Pons (tissue), 1 donor: ENCODE measurements at regions not wholly inside any gene's neighbourhood (a gene's known extent, or its start where the extent isn't known, plus 50 kb on each side); places are given as distances from the start of the nearest gene placed in this dataset.
"Not testable (repeated sequence)": the region's sequence is repeated elsewhere in the genome, so short reads cannot be mapped to it uniquely, and the experiment has no call there.

Experiments used
- DNase-seq: peaks from one replicate; pipeline ENCODE4 v3.0.0-alpha.2; 2016; ENCODE audit warnings: low spot score

DNA sequence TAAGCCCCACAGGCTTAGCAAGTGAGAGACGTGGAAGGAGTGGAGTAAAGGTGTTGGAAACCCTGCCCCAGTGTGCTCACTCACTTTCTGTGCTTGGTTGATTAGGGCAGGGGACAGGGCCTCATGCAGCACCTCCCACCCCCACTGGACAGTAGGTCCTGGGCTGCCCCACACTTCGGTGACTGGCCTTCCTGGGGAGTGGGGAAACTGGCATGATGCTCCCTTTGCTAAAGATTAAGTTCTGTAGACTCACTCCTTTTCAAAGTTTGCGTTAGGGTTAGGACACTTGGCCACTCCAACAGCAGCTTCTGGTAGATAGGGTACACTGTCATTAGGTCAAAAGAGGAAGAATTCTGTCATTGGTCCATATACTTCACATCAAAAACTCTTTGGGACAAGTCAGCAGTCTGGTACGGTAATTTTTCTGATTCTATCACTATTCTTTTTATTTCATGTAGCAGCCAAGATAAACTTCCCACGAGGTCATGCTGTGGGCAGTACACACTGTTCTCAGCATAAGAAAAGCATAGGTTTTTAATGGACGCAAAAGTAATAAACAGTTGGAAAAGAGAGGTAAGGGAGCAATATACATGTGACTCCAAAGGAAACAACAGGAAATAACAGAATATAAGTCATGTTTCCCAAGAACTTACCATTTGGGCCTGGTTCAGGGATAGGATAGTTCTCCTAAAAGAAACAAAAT is 106.6 kb upstream of the TERB2 start:
- DNase-seq, result not testable (repeated sequence)

GRCh38 chr15:44853304-44853950 is 103.1 kb upstream of the TERB2 start:
- peak; percentile 32 for DNase-seq

DNA sequence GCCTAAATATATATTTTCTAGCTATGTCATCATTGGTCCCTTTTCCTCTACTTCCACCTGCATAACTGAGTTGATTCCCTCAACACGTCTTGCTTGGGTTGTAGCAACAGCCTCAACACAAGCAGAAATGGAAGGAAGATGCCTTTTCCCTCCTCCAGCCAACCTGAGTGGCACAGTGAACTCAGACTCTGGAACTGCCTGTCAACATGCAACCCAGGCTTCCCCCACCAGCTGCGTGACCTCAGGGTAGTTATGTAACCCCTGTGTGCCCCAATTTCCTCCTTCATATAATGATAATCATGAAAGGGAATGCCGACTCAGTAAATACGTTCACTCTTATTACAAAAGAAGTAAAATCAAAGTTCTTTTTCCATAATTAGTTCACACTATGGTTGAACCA is 101.8 kb upstream of the TERB2 start:
- DNase-seq, result not testable (repeated sequence)

DNA sequence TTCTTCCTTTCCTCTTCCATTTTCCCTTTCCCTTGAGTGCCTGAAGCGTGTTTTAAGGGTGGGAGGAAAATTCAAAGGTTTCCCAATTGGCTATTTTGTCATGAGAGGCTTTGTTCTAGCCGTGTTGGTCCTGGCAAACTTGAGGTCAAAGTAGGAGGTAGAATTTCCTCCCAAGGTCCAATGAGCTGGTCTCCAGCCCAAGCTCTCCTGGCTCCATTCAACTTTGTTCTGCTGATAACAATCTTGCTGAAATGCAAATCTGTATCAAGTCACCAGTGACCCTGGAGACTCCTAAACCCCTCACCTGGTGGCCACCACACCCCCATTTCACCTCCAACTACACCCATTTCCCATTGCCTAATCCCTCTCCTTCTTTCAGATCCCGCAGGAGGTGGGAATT is 100.2 kb upstream of the TERB2 start:
- not testable (repeated sequence) for DNase-seq

DNA sequence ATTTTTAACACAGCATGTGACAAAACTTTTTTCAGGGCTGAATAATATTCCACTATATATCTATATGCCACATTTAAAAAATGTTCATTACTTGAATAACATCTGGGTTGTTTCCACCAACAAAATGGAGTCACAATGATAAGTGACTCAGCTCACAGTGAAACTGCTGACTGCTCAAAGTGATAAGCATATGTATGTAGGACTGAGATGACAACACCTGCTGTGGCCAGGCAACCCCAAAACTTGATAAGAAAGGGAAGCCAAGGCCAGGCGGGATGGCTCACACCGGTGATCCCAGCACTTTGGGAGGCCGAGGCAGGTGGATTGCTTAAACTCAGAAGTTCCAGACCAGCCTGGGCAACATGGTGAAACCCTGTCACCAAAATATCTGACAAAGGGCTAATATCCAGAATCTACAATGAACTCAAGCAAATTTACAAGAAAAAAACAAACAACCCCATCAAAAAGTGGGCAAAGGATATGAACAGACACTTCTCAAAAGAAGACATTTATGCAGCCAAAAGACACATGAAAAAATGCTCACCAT is 99.2 kb upstream of the TERB2 start:
- not testable (repeated sequence) for DNase-seq

GRCh38 chr15:44859088-44859487 is 97.4 kb upstream of the TERB2 start:
- DNase-seq, result not testable (repeated sequence)

DNA sequence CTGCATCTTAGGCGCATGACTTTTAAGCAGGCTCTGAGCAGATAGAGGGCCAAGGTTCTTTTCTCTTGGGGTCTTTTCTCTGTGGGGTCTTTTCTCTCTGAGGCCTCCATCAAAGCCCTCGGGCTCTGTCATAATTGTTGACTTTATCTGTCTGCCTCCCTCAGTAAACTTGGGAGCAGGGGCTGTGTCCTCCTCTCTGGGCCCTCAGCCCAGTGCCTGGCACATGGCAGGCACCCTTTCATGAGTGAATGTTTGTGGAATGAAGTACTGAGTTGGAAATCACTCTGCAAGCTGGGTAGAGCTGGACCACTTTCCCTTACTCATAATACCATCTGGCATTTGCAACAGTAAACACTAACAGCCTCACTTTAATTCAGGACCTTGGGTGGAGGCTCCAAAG is 96.3 kb upstream of the TERB2 start:
- not testable (repeated sequence) for DNase-seq

- no peak for DNase-seq
Measured at GRCh38 chr15:44861439-44861910, 95.0 kb upstream of the TERB2 start.

GRCh38 chr15:44861917-44862316 is 94.6 kb upstream of the TERB2 start:
- DNase-seq, result no peak

- not testable (repeated sequence) for DNase-seq
Measured at GRCh38 chr15:44862866-44863265, 93.6 kb upstream of the TERB2 start.

GRCh38 chr15:44868100-44868499 is 88.4 kb upstream of the TERB2 start:
- not testable (repeated sequence) for DNase-seq

DNA sequence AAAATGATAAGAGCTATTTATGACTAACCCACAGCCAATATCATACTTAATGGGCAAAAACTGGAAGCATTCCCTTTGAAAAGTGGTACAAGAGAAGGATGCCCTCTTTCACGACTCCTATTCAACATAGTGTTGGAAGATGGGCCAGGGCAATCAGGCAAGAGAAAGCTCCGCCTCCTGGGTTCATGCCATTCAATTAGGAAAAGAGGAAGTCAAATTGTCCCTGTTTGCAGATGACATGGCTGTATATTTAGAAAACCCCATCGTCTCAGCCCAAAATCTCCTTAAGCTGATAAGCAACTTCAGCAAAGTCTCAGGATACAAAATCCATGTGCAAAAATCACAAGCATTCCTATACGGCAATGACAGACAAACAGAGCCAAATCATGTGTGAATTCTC is 86.4 kb upstream of the TERB2 start:
- DNase-seq, result not testable (repeated sequence)

- DNase-seq, result no peak
Measured at GRCh38 chr15:44873103-44873502, 83.4 kb upstream of the TERB2 start.

DNA sequence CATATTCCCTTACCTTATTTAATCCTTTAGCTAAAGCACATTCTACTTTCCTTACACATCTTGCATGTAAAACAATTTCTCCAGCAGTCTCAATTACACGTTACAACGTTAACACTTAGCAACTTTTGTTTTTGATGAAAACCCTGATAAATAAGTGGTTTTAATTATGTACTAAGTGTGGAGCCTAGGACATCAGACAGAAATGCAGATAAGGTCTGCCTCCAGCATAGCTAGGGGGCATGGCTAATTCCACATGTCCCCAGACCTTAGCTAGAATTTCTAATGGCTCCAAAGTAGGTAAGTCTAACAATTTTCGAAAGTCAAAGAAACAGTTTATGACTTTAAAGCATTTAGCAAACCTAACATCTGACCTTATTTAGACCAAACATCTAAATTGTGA is 77.4 kb upstream of the TERB2 start:
- DNase-seq, result no peak

GRCh38 chr15:44882499-44882968 is 74.0 kb upstream of the TERB2 start:
- no peak for DNase-seq

DNA sequence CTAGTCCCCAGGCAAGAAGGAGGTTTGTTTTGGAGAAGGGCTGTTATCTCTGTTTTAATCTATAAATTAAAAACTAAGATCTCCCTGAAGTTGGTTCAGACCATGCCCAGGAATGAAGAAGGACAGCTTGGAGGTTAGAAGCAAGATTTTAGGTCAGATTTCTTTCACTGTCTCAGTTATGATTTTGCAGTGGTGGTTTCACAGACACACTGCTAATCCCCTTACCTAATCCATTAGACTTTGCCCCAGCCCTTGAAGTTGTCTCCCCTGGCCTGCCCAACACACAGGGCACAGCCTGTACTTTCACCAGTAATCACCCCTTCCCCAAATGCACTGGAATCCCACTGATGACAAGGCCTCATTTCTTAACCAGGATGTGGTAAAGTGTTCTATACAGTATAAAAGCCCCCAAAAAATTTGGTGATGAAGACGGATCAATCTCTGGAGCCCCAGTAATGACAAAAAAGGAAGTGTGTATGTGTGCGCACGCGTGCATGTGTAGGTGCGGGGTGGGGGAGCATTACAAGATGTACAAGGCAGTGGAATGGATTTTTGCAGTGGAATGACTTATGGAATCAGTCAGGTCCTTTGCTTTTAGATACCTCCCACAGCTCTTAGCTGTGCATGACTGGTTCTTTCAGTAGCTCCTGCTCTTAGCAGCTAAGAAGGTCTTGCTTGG is 73.1 kb upstream of the TERB2 start:
- no peak for DNase-seq

GRCh38 chr15:44898890-44899651 is 57.4 kb upstream of the TERB2 start:
- DNase-seq, result not testable (repeated sequence)

- not testable (repeated sequence) for DNase-seq
Measured at GRCh38 chr15:44899775-44900174, 56.7 kb upstream of the TERB2 start.

GRCh38 chr15:44900796-44901195 is 55.7 kb upstream of the TERB2 start:
- not testable (repeated sequence) for DNase-seq

DNA sequence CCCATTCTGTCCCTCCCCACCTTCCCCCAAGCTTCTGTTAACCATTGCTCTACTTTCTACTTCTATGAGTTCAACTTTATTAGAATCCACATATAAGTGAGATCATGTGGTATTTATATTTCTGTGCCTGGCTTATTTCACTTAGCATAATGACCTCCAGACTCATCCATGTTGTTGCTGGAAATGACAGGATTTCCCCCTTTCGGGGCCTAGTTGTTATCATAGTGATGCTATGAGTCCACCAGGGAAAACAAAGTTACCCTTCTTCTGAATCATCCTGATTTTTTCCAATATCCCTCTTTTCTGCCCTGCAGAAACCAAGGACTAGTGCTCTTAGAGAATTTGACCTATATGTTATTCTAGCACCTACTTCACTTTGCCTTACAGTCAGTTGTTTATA is 53.2 kb upstream of the TERB2 start:
- not testable (repeated sequence) for DNase-seq

DNA sequence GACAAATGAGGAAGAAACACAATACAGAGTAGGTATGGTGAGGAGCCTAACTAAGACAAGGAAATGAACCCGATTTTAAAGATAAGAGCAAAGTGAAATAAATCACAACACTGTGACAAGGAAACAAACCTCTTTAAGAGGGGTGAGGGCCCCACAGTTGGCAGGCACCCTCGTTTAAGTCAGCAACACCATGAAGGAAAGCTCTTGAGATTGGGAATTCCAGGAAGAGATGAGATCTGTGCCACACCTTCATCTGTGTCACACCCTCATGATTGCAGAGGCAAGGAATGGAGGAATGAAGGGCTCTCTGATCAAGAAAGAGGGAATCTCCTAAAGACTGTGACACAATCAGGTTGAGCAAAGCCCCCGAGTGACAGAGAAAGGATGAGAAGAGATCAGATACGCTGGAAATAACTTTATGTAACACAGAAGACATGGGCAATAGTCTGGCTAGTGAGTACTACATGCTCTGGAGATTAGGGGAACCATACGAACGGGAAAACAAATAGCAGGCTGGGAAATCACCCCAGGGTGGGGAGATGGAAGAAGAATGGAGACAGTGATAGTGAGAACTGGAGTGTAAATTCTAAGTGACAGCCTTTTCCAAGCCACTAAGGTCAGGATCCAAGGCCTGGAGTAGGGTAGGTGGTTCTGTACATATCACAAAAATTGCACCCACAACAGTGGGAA is 51.7 kb upstream of the TERB2 start:
- DNase-seq, result not testable (repeated sequence)
